ENCODE measurements at regions not wholly inside any gene's neighbourhood (a gene's known extent, or its start where the extent isn't known, plus 50 kb on each side); places are given as distances from the start of the nearest gene placed in this dataset.

GRCh38 chr6:117149324-117149723 is 116.0 kb upstream of the VGLL2 start:
- Histone ChIP-seq H3K9ac (ENCODE audit: low read length) (no peak overlapping the region), H3K36me3 (replicated peaks in 1 of 2; ENCODE audit: control extremely low read depth in 1 of 2, control insufficient read depth in 1 of 2, extremely low read depth in 1 of 2, insufficient read depth in 2 of 2, low read length in 1 of 2) (no peaks in the 10 kb centered on the region), H3K9me3 (ENCODE audit: control extremely low read depth in 1 of 3, control insufficient read depth in 2 of 3, insufficient read depth in 1 of 3, low read length in 2 of 3) (peaks cover 0 to 13% (median 7%) of the 10 kb centered on the region in 3 donors), H2AFZ (ENCODE audit: insufficient read depth, low read depth, low read length, poor library complexity, severe bottlenecking) (no peak overlapping the region), H3K4me3 (ENCODE audit: control extremely low read depth in 1 of 5, extremely low read depth in 1 of 5, insufficient read depth in 1 of 5, low read depth in 2 of 5, low read length in 4 of 5) (no peak overlapping the region), H3K4me1 (ENCODE audit: control insufficient read depth in 2 of 2, insufficient read depth in 2 of 2, low read length in 2 of 2) (no peaks in the 10 kb centered on the region), H3K27me3 (replicated peaks in 1 of 4; ENCODE audit: control extremely low read depth in 1 of 4, control insufficient read depth in 3 of 4, insufficient read depth in 4 of 4, low read length in 3 of 4) (no peaks in the 10 kb centered on the region), H3K79me2 (ENCODE audit: control insufficient read depth, insufficient read depth, low read length) (no peaks in the 10 kb centered on the region), H3K4me2 (replicated peaks; ENCODE audit: low read depth, low read length, poor library complexity, severe bottlenecking) (no peak overlapping the region), H3K27ac (ENCODE audit: low read length in 2 of 2) (no peak overlapping the region), H4K20me1 (ENCODE audit: control insufficient read depth, insufficient read depth, low read length, poor library complexity, severe bottlenecking) (no peaks in the 10 kb centered on the region)
- H3K4me3 Mint-ChIP-seq = no peak overlapping the region
- intact Hi-C loops (cut with micrococcal nuclease) = no loop called here
- no peak for ATAC-seq (ENCODE audit: low read depth)
- no CpG with 5 or more reads among the region's 1 CpG for WGBS (ENCODE audit: insufficient coverage)
- peaks cover 17% of the 10 kb centered on the region for H3K9me3 Mint-ChIP-seq (ENCODE audit: insufficient read depth)
- no peak for DNase-seq
- no peaks in the 10 kb centered on the region for H3K27me3 Mint-ChIP-seq
- CTCF ChIA-PET = no interaction called here
- no peaks in the 10 kb centered on the region for H3K4me1 Mint-ChIP-seq
- POLR2A ChIA-PET = no interaction called here
- TF ChIP-seq, protein P1, sequence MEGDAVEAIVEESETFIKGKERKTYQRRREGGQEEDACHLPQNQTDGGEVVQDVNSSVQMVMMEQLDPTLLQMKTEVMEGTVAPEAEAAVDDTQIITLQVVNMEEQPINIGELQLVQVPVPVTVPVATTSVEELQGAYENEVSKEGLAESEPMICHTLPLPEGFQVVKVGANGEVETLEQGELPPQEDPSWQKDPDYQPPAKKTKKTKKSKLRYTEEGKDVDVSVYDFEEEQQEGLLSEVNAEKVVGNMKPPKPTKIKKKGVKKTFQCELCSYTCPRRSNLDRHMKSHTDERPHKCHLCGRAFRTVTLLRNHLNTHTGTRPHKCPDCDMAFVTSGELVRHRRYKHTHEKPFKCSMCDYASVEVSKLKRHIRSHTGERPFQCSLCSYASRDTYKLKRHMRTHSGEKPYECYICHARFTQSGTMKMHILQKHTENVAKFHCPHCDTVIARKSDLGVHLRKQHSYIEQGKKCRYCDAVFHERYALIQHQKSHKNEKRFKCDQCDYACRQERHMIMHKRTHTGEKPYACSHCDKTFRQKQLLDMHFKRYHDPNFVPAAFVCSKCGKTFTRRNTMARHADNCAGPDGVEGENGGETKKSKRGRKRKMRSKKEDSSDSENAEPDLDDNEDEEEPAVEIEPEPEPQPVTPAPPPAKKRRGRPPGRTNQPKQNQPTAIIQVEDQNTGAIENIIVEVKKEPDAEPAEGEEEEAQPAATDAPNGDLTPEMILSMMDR (IDR thresholded peaks at IDR 0.05) = no peak
- no peak for TF ChIP-seq EZH2 (IDR thresholded peaks at IDR 0.05; ENCODE audit: borderline replicate concordance, insufficient read depth, low read depth, low read length, poor library complexity, severe bottlenecking)
- no peak overlapping the region for H3K27ac Mint-ChIP-seq

DNA sequence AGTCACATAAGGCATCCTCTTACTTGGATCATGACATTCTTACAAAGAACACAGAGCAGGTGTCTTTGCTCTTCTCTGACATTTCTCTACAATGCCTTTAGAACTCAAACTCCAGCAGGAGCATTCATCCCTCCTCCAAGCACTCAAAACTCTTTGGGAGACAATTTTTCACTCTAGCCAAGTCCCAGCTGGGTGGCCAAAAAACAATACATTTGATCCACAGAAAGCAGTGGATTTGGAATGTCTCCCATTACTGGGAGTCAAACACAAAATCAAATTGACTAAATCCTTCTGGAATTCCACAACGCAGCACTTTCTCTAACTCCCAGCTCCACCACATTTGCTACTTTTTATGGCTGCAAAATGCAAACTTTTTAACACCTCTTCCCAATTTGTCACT is 108.6 kb upstream of the VGLL2 start:
- TF ChIP-seq EZH2 (IDR thresholded peaks at IDR 0.05; ENCODE audit: borderline replicate concordance, insufficient read depth, low read depth, low read length, poor library complexity, severe bottlenecking) = no peak
- TF ChIP-seq, protein P1 (IDR thresholded peaks at IDR 0.05) = no peak
- Histone ChIP-seq H3K4me1 (ENCODE audit: control insufficient read depth in 2 of 2, insufficient read depth in 2 of 2, low read length in 2 of 2) (no peaks in the 10 kb centered on the region), H4K20me1 (ENCODE audit: control insufficient read depth, insufficient read depth, low read length, poor library complexity, severe bottlenecking) (no peaks in the 10 kb centered on the region), H3K9me3 (ENCODE audit: control extremely low read depth in 1 of 3, control insufficient read depth in 2 of 3, insufficient read depth in 1 of 3, low read length in 2 of 3) (peaks cover 0 to 3% (median 0%) of the 10 kb centered on the region in 3 donors), H3K27me3 (replicated peaks in 1 of 4; ENCODE audit: control extremely low read depth in 1 of 4, control insufficient read depth in 3 of 4, insufficient read depth in 4 of 4, low read length in 3 of 4) (no peaks in the 10 kb centered on the region), H2AFZ (ENCODE audit: insufficient read depth, low read depth, low read length, poor library complexity, severe bottlenecking) (no peak overlapping the region), H3K36me3 (replicated peaks in 1 of 2; ENCODE audit: control extremely low read depth in 1 of 2, control insufficient read depth in 1 of 2, extremely low read depth in 1 of 2, insufficient read depth in 2 of 2, low read length in 1 of 2) (no peaks in the 10 kb centered on the region), H3K4me2 (replicated peaks; ENCODE audit: low read depth, low read length, poor library complexity, severe bottlenecking) (no peak overlapping the region), H3K9ac (ENCODE audit: low read length) (no peak overlapping the region), H3K79me2 (ENCODE audit: control insufficient read depth, insufficient read depth, low read length) (no peaks in the 10 kb centered on the region), H3K27ac (ENCODE audit: low read length in 2 of 2) (no peak overlapping the region), H3K4me3 (ENCODE audit: control extremely low read depth in 1 of 5, extremely low read depth in 1 of 5, insufficient read depth in 1 of 5, low read depth in 2 of 5, low read length in 4 of 5) (no peak overlapping the region)
- intact Hi-C loops (cut with micrococcal nuclease) = no loop called here
- no peaks in the 10 kb centered on the region for H3K4me1 Mint-ChIP-seq
- DNase-seq (no peak), ATAC-seq (ENCODE audit: low read depth) (no peak)
- ChIA-PET CTCF (interaction anchor here (1.0 kb wide), 1 partner anchor 13 kb away, joined by 4 read pairs; no protein-coding TSS in a partner anchor), POLR2A (no interaction called here)
- WGBS (ENCODE audit: insufficient coverage) = 17% methylated on average over 1 of the region's 1 CpG
- H3K27ac Mint-ChIP-seq = no peak overlapping the region
- H3K27me3 Mint-ChIP-seq = no peaks in the 10 kb centered on the region
- H3K9me3 Mint-ChIP-seq (ENCODE audit: insufficient read depth) = no peaks in the 10 kb centered on the region
- H3K4me3 Mint-ChIP-seq = no peak overlapping the region

All from B cell (primary cell).